HL-60 (cell line): ENCODE measurements at regions not wholly inside any gene's neighbourhood (a gene's known extent, or its start where the extent isn't known, plus 50 kb on each side); places are given as distances from the start of the nearest gene placed in this dataset.

ENCODE experiments used
- DNase-seq, 2 experiments: peaks; one replicate each; pipeline ENCODE4 v3.0.0-alpha.2; 2010 to 2020; ENCODE audit warnings: low read depth in 1 of 2, low spot score in 1 of 2
- H3K27ac ChIP-seq: fragments of 250-450 bp; sonication (Bioruptor Pico); replicated peaks from 2 replicates; pipeline ENCODE4 v1.5.1; 2020; ENCODE audit warnings: mild to moderate bottlenecking, moderate library complexity
- H3K27me3 ChIP-seq: fragments of 250-450 bp; sonication (Bioruptor Pico); 2 replicates; pipeline ENCODE4 v1.5.1; 2021; ENCODE audit warnings: mild to moderate bottlenecking, moderate library complexity; ENCODE audit not compliant: insufficient read depth, poor library complexity, severe bottlenecking
- H3K4me3 ChIP-seq: replicated peaks from 2 replicates; pipeline ENCODE4 v1.5.1; 2011; ENCODE audit warnings: mild to moderate bottlenecking, control low read depth, low read length; ENCODE audit not compliant: insufficient read depth
- CTCF ChIP-seq: IDR thresholded peaks from one replicate; pipeline ENCODE4 v1.5.1; 2011; ENCODE audit warnings: low read length, control low read depth, inconsistent platforms; ENCODE audit not compliant: insufficient read depth
- GABPA ChIP-seq: IDR thresholded peaks from 2 replicates; pipeline ENCODE4 v1.6.1; 2012; ENCODE audit warnings: low read depth
- POLR2AphosphoS5 ChIP-seq: IDR thresholded peaks from 2 replicates; pipeline ENCODE4 v1.6.1; 2012; ENCODE audit warnings: low read depth
- REST ChIP-seq: IDR thresholded peaks from 2 replicates; pipeline ENCODE4 v1.6.1; 2012; ENCODE audit warnings: low read depth; ENCODE audit not compliant: insufficient replicate concordance
- SPI1 ChIP-seq: IDR thresholded peaks from 2 replicates; pipeline ENCODE4 v1.6.1; 2012; ENCODE audit warnings: low read depth, mild to moderate bottlenecking, borderline replicate concordance

- H3K27ac ChIP-seq = no peak overlapping the region
- H3K4me3 ChIP-seq = no peak overlapping the region
- no peaks in the 10 kb centered on the region for H3K27me3 ChIP-seq
- TF ChIP-seq SPI1 (no peak), CTCF (no peak), REST (no peak), POLR2AphosphoS5 (no peak), GABPA (no peak)
- no peak for DNase-seq
These were observed 185.4 kb upstream of the CNTN5 start for GRCh38 chr11:98835335-98835734.

GRCh38 chr11:98836156-98836555, 184.6 kb upstream of the CNTN5 start:
- TF ChIP-seq SPI1 = no peak
- TF ChIP-seq GABPA = no peak
- Histone ChIP-seq H3K27me3 (no peaks in the 10 kb centered on the region), H3K4me3 (no peak overlapping the region), H3K27ac (no peak overlapping the region)
- DNase-seq = no peak

GRCh38 chr11:98842187-98842586, 178.6 kb upstream of the CNTN5 start:
- H3K4me3 ChIP-seq = no peak overlapping the region

More at GRCh38 chr11:98842187-98842586, 178.6 kb upstream of the CNTN5 start:
- Histone ChIP-seq H3K27ac (no peak overlapping the region), H3K27me3 (no peaks in the 10 kb centered on the region)
- no peak for TF ChIP-seq CTCF
- no peak for TF ChIP-seq GABPA
- no peak for TF ChIP-seq REST
- TF ChIP-seq SPI1 = no peak
- no peak for TF ChIP-seq POLR2AphosphoS5
- no peak for DNase-seq
